GM20000 (cell line): ENCODE measurements at regions not wholly inside any gene's neighbourhood (a gene's known extent, or its start where the extent isn't known, plus 50 kb on each side); places are given as distances from the start of the nearest gene placed in this dataset.

ENCODE experiments used
- DNase-seq: peaks from one replicate; pipeline ENCODE4 v3.0.0; 2012; ENCODE audit warnings: low spot score
- CTCF ChIP-seq: IDR thresholded peaks from 2 replicates; pipeline ENCODE4 v1.5.1; 2012; ENCODE audit warnings: mild to moderate bottlenecking, control low read depth; ENCODE audit errors: extremely low read depth, missing control alignments

- no peak for DNase-seq
- TF ChIP-seq CTCF = no peak
Observed at GRCh38 chr4:138646383-138646782, 369.2 kb upstream of the NOCT start.

GRCh38 chr4:138645289-138645688 lies 370.3 kb upstream of the NOCT start:
- DNase-seq = no peak
- no peak for TF ChIP-seq CTCF

GRCh38 chr4:138644322-138644721 lies 371.3 kb upstream of the NOCT start:
- DNase-seq = no peak
- TF ChIP-seq CTCF = no peak

GRCh38 chr4:138643827-138644226 lies 371.8 kb upstream of the NOCT start:
- no peak for TF ChIP-seq CTCF
- no peak for DNase-seq

GRCh38 chr4:138639018-138639741 lies 376.4 kb upstream of the NOCT start:
- no peak for DNase-seq
- TF ChIP-seq CTCF = no peak

GRCh38 chr4:138636781-138637180 lies 378.8 kb upstream of the NOCT start:
- no peak for TF ChIP-seq CTCF
- no peak for DNase-seq

- TF ChIP-seq CTCF = no peak
- DNase-seq = no peak
Observed at GRCh38 chr4:138634915-138635314, 380.7 kb upstream of the NOCT start.

- no peak for DNase-seq
- no peak for TF ChIP-seq CTCF
Observed at GRCh38 chr4:138633580-138633904, 382.0 kb upstream of the NOCT start.
